ENCODE measurements at regions not wholly inside any gene's neighbourhood (a gene's known extent, or its start where the extent isn't known, plus 50 kb on each side); places are given as distances from the start of the nearest gene placed in this dataset.

GRCh38 chr6:44661221-44662008 lies 273.9 kb downstream of the CDC5L start:
- no peak for DNase-seq (ENCODE audit: low read depth in 3 of 3)

GRCh38 chr6:44662461-44663121 lies 275.1 kb downstream of the CDC5L start:
- DNase-seq (ENCODE audit: low read depth in 3 of 3) = no peak

GRCh38 chr6:44663860-44664634 lies 276.5 kb downstream of the CDC5L start:
- DNase-seq (ENCODE audit: low read depth in 3 of 3) = no peak

- DNase-seq (ENCODE audit: low read depth in 3 of 3) = no peak
These were observed 277.2 kb downstream of the CDC5L start for GRCh38 chr6:44664716-44665115.

- no peak for DNase-seq (ENCODE audit: low read depth in 3 of 3)
These were observed 277.6 kb downstream of the CDC5L start for GRCh38 chr6:44665143-44665542.

- DNase-seq (ENCODE audit: low read depth in 3 of 3) = no peak
These were observed 278.2 kb downstream of the CDC5L start for GRCh38 chr6:44665683-44666082.

- no peak for DNase-seq (ENCODE audit: low read depth in 3 of 3)
These were observed 278.8 kb downstream of the CDC5L start for GRCh38 chr6:44666324-44666723.

GRCh38 chr6:44667226-44667625 lies 279.7 kb downstream of the CDC5L start:
- DNase-seq (ENCODE audit: low read depth in 3 of 3) = no peak

GRCh38 chr6:44667668-44668390 lies 280.3 kb downstream of the CDC5L start:
- no peak for DNase-seq (ENCODE audit: low read depth in 3 of 3)

- DNase-seq (ENCODE audit: low read depth in 3 of 3) = no peak
These were observed 281.0 kb downstream of the CDC5L start for GRCh38 chr6:44668391-44668930.

GRCh38 chr6:44668976-44669934 lies 281.7 kb downstream of the CDC5L start:
- DNase-seq (ENCODE audit: low read depth in 3 of 3) = no peak

GRCh38 chr6:44670146-44670545 lies 282.6 kb downstream of the CDC5L start:
- no peak for DNase-seq (ENCODE audit: low read depth in 3 of 3)

- DNase-seq (ENCODE audit: low read depth in 3 of 3) = no peak
These were observed 283.8 kb downstream of the CDC5L start for GRCh38 chr6:44671333-44671732.

GRCh38 chr6:44672086-44672485 lies 284.6 kb downstream of the CDC5L start:
- no peak for DNase-seq (ENCODE audit: low read depth in 3 of 3)

- DNase-seq (ENCODE audit: low read depth in 3 of 3) = no peak
These were observed 285.3 kb downstream of the CDC5L start for GRCh38 chr6:44672841-44673240.

- no peak for DNase-seq (ENCODE audit: low read depth in 3 of 3)
These were observed 287.0 kb downstream of the CDC5L start for GRCh38 chr6:44674226-44675155.

GRCh38 chr6:44675449-44675848 lies 287.9 kb downstream of the CDC5L start:
- no peak for DNase-seq (ENCODE audit: low read depth in 3 of 3)

GRCh38 chr6:44676246-44676790 lies 288.8 kb downstream of the CDC5L start:
- no peak for DNase-seq (ENCODE audit: low read depth in 3 of 3)

GRCh38 chr6:44676826-44677433 lies 289.4 kb downstream of the CDC5L start:
- DNase-seq (ENCODE audit: low read depth in 3 of 3) = no peak

All from stimulated activated CD4-positive, alpha-beta T cell treated with anti-CD3 and anti-CD28 coated beads, TNF-alpha, amount 100 ng/mL, for 4 hours (primary cell).